ENCODE measurements at regions not wholly inside any gene's neighbourhood (a gene's known extent, or its start where the extent isn't known, plus 50 kb on each side); places are given as distances from the start of the nearest gene placed in this dataset.

DNA sequence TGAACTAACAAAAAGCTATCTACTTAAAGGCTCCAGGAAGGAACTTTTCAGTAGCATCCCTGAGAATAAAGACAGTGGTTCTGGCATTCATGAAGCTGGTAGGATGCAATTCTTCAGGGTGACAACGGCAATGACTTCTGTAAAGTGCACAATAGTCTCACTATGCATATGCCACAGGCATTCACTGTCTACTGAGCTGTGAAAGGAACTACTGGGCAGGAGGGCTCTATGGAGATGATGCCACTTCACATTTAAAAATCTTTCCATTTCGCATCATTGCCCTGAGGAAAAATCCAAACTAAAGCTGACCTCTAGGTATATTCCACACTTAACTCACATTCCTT, 2020.6 kb upstream of the PCDH20 start:
- Mint-ChIP-seq H3K36me3 (ENCODE audit: low read depth) (no peaks in the 10 kb centered on the region), H3K4me1 (ENCODE audit: low read depth) (peaks cover 14% of the 10 kb centered on the region), H3K27ac (peak overlapping the region; percentile 36), H3K27me3 (ENCODE audit: insufficient read depth) (no peaks in the 10 kb centered on the region; the same call in 1 of the 2 replicates), H3K4me3 (no peak overlapping the region), H3K9me3 (peaks cover 33% of the 10 kb centered on the region)
- TF ChIP-seq, protein P1, sequence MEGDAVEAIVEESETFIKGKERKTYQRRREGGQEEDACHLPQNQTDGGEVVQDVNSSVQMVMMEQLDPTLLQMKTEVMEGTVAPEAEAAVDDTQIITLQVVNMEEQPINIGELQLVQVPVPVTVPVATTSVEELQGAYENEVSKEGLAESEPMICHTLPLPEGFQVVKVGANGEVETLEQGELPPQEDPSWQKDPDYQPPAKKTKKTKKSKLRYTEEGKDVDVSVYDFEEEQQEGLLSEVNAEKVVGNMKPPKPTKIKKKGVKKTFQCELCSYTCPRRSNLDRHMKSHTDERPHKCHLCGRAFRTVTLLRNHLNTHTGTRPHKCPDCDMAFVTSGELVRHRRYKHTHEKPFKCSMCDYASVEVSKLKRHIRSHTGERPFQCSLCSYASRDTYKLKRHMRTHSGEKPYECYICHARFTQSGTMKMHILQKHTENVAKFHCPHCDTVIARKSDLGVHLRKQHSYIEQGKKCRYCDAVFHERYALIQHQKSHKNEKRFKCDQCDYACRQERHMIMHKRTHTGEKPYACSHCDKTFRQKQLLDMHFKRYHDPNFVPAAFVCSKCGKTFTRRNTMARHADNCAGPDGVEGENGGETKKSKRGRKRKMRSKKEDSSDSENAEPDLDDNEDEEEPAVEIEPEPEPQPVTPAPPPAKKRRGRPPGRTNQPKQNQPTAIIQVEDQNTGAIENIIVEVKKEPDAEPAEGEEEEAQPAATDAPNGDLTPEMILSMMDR (IDR thresholded peaks at IDR 0.05), result no peak
- no peak for DNase-seq

DNA sequence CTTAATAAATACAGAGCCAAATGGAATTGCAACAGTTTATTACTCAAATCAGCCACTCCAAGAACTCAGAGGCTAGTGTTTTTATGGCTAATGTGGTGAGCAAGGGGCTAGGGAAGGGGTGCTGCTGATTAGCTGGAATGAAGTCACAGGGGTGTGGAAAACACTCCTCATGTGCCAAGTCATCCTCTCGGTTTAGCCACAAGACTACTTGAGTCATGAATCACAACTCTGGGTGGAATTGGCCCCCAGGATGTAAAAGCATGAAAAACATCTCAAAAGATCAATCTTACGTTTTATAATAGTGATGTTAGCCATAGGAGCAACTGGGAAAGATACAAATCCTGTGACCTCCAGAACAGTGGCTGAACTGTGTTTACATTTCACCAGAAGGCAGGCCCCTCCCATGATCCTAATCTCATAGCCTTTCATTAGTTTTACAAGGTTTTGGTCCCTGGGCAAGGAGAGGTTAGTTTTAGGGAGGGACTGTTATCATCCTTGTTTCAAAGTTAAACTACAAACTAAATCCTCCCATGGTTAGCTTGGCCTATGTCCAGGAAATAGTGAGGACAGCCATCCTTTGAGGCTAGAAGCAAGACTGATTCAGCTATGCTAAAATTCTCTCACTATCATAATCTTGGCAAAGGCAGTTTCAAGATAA, 2020.1 kb upstream of the PCDH20 start:
- peaks cover 14% of the 10 kb centered on the region for H3K4me1 Mint-ChIP-seq (ENCODE audit: low read depth)
- TF ChIP-seq, protein P1 (IDR thresholded peaks at IDR 0.05), result no peak
- peak; percentile 83 for DNase-seq
- H3K27ac Mint-ChIP-seq, result peak overlapping the region; percentile 30
- peaks cover 33% of the 10 kb centered on the region for H3K9me3 Mint-ChIP-seq
- H3K27me3 Mint-ChIP-seq (ENCODE audit: insufficient read depth), result no peaks in the 10 kb centered on the region; the same call in 1 of the 2 replicates
- H3K36me3 Mint-ChIP-seq (ENCODE audit: low read depth), result no peaks in the 10 kb centered on the region
- H3K4me3 Mint-ChIP-seq, result no peak overlapping the region

DNA sequence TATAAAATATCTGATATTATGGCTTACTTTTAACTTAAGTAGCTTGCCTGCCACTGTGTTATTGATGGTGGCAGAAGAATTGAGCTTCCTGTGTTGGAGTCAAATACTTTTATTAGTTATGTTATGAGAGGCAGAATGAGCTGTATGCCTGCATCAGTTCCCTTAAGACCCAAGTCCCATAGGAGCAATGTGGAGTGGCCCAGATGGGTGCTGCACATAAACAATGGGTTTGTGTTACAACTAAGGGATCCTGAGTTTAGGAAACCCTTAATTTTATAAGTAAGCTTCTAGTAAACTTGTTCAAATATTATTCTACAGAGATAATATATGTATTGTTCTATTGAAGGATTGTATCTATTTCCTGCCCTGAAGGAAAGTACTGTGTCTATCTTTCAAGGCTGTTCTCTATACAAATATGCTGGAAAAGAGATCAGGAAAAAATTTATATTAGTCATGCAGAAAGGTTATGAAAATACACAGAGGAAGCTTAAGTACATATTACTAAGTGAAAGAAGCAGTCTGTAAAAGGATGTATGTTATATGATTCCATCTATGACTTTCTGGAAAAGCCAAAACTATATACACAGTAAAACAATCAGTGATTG, 2018.0 kb upstream of the PCDH20 start:
- Mint-ChIP-seq H3K27ac (peak overlapping the region; percentile 37), H3K36me3 (ENCODE audit: low read depth) (no peaks in the 10 kb centered on the region), H3K4me1 (ENCODE audit: low read depth) (peaks cover 14% of the 10 kb centered on the region), H3K27me3 (ENCODE audit: insufficient read depth) (no peaks in the 10 kb centered on the region), H3K4me3 (no peak overlapping the region), H3K9me3 (peaks cover 19% of the 10 kb centered on the region)
- TF ChIP-seq, protein P1 (IDR thresholded peaks at IDR 0.05), result no peak
- no peak for DNase-seq

DNA sequence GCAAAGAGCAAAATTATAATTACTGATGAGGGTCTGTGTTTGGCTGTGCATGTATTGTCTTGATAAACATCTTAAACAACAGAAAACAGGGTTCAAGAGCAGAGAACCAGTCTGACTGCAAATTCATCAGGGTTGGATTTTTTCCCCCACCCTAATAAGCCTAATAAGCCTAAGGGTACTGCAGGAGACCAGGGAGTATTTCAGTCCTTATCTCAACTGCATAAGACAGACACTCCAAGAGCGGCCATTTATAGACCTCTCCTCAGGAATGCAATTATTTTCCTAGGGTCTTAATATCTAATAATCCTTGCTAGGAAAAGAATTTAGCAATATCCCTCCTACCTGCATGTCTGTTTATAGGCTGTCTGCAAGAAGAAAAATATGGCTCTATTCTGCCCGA, 2011.5 kb upstream of the PCDH20 start:
- no peak overlapping the region for H3K27ac Mint-ChIP-seq

DNA sequence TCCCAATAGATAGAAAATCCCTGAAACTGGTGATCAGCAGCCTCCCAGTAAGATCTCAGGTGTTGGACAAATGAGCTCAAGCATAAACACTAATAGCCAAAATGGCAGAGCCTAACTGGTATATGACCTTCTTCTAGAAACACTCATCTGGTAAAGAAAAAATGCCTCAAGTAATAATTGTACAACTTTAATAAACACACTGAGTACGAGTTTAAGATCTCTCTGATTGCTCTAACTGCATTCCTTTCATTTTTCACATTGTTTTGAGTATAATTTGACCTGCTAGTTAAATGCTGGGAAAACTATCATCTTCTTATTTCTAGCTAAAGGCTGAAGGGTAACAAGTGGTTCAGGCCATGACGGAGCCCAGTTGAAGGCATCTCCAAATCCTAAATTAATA, 2009.5 kb upstream of the PCDH20 start:
- Mint-ChIP-seq H3K9me3 (peaks cover 29% of the 10 kb centered on the region), H3K27me3 (ENCODE audit: insufficient read depth) (no peaks in the 10 kb centered on the region; the same call in 1 of the 2 replicates), H3K27ac (no peak overlapping the region), H3K36me3 (ENCODE audit: low read depth) (no peaks in the 10 kb centered on the region), H3K4me1 (ENCODE audit: low read depth) (no peaks in the 10 kb centered on the region), H3K4me3 (no peak overlapping the region)
- TF ChIP-seq, protein P1 (IDR thresholded peaks at IDR 0.05), result no peak
- no peak for DNase-seq

More for the DNA sequence above, 2011.5 kb upstream of the PCDH20 start:
- no peak for DNase-seq
- Mint-ChIP-seq H3K9me3 (peaks cover 29% of the 10 kb centered on the region), H3K4me3 (no peak overlapping the region), H3K4me1 (ENCODE audit: low read depth) (no peaks in the 10 kb centered on the region), H3K27me3 (ENCODE audit: insufficient read depth) (no peaks in the 10 kb centered on the region; the same call in 1 of the 2 replicates), H3K36me3 (ENCODE audit: low read depth) (no peaks in the 10 kb centered on the region)
- TF ChIP-seq, protein P1 (IDR thresholded peaks at IDR 0.05), result no peak
